ENCODE measurements at regions not wholly inside any gene's neighbourhood (a gene's known extent, or its start where the extent isn't known, plus 50 kb on each side); places are given as distances from the start of the nearest gene placed in this dataset.

DNA sequence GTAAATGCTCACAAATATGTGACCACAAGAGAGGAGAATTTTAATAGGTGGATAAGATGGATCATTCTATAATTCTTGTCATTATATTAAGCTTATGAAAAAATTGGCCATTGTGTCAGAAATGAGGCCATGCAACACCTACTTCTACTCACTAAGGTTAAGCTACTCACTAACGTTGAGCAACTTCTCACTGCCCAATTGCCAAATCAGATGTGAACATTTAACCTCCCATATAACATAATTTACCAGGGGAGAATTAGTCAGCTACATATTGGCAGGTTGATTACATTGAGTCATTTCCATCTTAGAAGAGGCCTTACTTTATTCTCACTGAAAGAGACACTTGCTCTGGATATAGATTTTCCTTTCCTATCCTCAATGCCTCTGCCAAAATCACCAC lies 211.2 kb upstream of the DGKB start:
- TF ChIP-seq, protein P1, sequence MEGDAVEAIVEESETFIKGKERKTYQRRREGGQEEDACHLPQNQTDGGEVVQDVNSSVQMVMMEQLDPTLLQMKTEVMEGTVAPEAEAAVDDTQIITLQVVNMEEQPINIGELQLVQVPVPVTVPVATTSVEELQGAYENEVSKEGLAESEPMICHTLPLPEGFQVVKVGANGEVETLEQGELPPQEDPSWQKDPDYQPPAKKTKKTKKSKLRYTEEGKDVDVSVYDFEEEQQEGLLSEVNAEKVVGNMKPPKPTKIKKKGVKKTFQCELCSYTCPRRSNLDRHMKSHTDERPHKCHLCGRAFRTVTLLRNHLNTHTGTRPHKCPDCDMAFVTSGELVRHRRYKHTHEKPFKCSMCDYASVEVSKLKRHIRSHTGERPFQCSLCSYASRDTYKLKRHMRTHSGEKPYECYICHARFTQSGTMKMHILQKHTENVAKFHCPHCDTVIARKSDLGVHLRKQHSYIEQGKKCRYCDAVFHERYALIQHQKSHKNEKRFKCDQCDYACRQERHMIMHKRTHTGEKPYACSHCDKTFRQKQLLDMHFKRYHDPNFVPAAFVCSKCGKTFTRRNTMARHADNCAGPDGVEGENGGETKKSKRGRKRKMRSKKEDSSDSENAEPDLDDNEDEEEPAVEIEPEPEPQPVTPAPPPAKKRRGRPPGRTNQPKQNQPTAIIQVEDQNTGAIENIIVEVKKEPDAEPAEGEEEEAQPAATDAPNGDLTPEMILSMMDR (IDR thresholded peaks at IDR 0.05): no peak

DNA sequence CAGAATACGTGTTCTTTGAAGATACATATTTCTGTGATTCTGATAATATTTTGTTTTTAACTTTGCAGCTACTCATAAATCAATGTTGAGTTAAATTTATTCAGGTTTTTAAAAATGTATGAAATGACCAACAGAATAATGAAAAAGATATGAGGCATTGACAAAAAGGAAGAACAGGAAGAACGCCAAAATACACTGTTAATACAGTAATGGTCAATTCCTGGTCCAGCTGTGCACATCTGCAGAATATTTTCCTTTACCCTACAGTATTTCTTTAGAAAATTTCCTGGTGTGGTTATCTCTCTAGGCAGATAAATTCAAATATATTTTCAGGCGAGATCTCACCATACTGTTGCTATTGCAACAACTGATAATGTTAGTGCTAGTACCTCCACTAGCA lies 203.2 kb upstream of the DGKB start:
- TF ChIP-seq, protein P1 (IDR thresholded peaks at IDR 0.05): no peak

DNA sequence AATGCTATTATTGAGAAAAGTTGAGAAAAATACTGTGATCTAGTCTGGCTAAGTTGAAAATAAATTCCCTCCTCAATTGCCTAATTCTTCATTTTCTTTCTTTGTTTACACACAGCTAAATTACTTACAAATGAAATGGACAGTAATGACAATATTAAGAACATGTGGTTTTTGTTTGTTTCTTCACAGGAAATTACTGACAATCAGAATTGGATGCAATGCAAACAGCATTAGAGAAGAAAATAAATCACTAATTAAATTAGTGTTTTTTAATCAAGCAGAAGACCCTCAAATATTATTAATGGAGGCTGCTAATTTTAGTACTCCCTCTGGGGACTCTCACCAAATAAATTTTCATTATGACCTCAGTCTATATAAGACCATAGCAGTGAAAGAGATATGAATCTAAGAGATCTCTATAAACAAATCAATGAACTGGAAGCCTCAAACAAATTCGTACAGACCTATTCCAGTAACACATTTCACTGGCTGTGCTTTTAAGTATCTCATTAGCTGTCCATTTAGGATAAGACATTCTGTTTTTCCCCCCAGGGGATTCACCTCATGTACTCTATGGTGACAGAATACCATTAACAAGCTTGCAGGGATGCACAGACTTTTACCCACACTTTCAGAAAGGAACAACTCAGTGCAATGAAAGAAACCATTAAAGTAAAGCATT lies 202.0 kb upstream of the DGKB start:
- TF ChIP-seq, protein P1 (IDR thresholded peaks at IDR 0.05): no peak

DNA sequence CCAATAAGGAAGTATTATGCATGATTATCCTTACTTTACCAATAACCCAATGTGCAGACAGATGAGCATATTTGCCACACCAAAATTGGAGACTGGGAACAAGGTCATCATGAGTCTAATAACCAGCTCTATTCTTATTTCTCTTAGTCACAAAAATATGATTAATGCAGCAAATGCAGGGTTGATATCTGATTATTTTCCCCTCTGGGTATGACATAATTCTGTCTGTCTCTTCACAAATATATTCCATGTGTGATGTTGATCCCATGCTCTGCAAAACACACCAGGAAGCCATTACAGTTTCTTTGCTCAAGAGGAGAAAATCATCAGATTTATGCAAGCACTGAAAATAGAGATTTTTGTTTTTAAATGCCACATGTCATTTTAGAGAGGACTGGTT lies 196.5 kb upstream of the DGKB start:
- TF ChIP-seq, protein P1 (IDR thresholded peaks at IDR 0.05): no peak

DNA sequence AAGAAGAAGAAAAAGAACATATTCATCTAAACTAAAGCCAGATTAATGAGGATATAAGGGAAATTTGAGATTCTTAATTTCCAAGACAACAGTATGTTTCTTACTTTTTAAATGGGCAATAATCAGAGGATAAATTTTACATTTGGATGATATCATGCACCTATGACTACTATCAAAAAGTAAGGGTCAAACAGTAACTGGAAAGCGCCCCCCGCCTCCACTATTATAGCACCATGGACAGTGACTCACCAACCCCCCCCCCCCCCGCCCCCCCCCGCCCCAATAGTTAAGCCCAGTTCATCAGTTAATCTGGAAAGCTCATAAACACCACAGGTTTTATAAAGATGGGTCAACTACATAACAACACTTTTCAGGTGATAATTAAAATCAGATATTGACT lies 194.3 kb upstream of the DGKB start:
- TF ChIP-seq, protein P1 (IDR thresholded peaks at IDR 0.05): no peak

DNA sequence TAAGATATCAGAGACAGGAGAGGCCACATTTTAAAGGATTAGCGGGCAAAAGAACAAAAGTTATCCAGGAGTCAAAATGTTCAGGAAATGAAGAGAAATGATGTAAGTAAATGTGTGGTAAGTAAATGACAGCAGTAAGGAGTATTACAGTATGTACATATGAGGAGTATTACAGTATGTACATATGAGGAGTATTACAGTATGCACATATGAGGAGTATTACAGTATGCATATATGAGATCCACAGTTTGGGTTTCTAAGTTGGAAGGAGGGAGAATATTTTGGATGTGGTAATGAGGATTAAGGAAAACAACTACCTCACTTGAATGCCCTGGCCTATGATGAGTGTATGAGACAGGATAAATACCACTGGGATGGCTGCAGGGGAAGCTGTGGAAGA lies 192.4 kb upstream of the DGKB start:
- TF ChIP-seq, protein P1 (IDR thresholded peaks at IDR 0.05): no peak

DNA sequence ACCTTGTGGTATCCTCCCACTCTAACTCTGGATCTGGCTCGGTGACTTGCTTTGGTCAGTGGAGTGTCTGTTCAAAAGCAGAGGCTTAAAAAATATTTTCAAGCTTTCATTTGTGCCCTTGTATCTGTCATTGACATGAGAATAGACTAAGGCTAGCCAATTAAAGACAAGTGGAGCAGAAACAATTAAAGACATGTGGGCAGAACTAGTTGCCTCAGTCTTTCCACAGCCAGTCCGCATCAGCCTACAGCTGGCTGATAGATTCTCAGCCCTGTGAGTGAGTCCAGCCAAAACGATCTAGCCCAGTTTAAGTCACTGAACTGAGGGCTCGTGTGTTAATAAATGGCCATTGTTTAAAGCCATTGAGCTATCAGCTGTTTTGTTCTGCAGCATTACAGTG lies 185.2 kb upstream of the DGKB start:
- TF ChIP-seq, protein P1 (IDR thresholded peaks at IDR 0.05): no peak

DNA sequence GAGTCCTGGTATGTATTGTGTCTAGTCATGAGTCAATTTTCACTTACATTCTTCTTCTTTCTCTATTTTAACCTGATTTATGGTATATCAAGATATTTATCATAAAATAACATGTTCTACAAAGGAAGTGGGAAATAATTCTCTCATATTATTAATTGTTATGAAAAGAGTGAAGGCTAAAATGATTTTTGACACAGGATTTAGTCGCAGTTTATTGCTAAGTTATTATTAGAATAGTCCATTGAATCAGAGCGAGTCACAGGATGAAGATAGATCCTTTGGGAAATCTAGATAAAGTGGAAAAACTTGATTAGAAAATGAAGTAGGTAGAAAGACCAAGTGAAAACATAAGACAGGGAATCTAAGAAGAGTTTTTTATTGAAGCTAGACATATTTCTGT lies 184.3 kb upstream of the DGKB start:
- TF ChIP-seq, protein P1 (IDR thresholded peaks at IDR 0.05): no peak

All from LNCAP (cell line).